C4-2B (cell line): ENCODE measurements at regions not wholly inside any gene's neighbourhood (a gene's known extent, or its start where the extent isn't known, plus 50 kb on each side); places are given as distances from the start of the nearest gene placed in this dataset.
"Not testable (repeated sequence)": the region's sequence is repeated elsewhere in the genome, so short reads cannot be mapped to it uniquely, and the experiment has no call there.

ENCODE experiments used
- H3K27ac ChIP-seq: fragments of 450-650 bp; 2 replicates; pipeline ENCODE4 v1.5.1; 2017
- ZFX ChIP-seq: fragments of 450-650 bp; IDR thresholded peaks from 2 replicates; pipeline ENCODE4 v1.6.1; 2017
- TF ChIP-seq, protein P1 (sequence below): fragments of 450-650 bp; conservative IDR thresholded peaks from 2 replicates; pipeline ENCODE4 v1.5.1; 2017; ENCODE audit warnings: mild to moderate bottlenecking

GRCh38 chr7:10646194-10646593 lies 327.5 kb upstream of the PHF14 start:
- TF ChIP-seq, protein P1, sequence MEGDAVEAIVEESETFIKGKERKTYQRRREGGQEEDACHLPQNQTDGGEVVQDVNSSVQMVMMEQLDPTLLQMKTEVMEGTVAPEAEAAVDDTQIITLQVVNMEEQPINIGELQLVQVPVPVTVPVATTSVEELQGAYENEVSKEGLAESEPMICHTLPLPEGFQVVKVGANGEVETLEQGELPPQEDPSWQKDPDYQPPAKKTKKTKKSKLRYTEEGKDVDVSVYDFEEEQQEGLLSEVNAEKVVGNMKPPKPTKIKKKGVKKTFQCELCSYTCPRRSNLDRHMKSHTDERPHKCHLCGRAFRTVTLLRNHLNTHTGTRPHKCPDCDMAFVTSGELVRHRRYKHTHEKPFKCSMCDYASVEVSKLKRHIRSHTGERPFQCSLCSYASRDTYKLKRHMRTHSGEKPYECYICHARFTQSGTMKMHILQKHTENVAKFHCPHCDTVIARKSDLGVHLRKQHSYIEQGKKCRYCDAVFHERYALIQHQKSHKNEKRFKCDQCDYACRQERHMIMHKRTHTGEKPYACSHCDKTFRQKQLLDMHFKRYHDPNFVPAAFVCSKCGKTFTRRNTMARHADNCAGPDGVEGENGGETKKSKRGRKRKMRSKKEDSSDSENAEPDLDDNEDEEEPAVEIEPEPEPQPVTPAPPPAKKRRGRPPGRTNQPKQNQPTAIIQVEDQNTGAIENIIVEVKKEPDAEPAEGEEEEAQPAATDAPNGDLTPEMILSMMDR = no peak
- no peak for TF ChIP-seq ZFX
- H3K27ac ChIP-seq = no peak overlapping the region

DNA sequence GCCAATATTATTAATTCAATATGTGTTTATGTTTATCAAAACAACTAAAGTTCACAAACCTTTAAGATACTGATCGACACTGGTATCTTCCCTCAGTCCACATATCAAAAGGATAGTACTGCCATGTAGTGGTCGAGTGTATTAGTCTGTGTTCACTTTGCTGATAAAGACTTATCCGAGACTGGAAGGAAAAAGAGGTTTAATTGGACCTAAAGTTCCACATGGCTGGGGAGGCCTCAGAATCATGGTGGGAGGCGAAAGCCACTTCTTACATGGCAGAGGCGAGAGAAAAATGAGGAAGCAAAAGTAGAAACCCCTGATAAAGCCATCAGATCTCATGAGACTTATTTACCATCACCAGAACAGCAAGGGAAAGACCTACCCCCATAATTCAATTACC lies 325.4 kb upstream of the PHF14 start:
- no peak overlapping the region for H3K27ac ChIP-seq
- TF ChIP-seq, protein P1 = no peak
- TF ChIP-seq ZFX = no peak

- H3K27ac ChIP-seq = not testable (repeated sequence)
Measured at GRCh38 chr7:10649120-10649519, 324.6 kb upstream of the PHF14 start.

GRCh38 chr7:10655031-10655430 lies 318.6 kb upstream of the PHF14 start:
- H3K27ac ChIP-seq = no peak overlapping the region
- TF ChIP-seq ZFX = no peak
- TF ChIP-seq, protein P1 = no peak

GRCh38 chr7:10657201-10657600 lies 316.5 kb upstream of the PHF14 start:
- H3K27ac ChIP-seq = no peak overlapping the region
- TF ChIP-seq, protein P1 = no peak
- TF ChIP-seq ZFX = no peak

GRCh38 chr7:10657837-10658236 lies 315.8 kb upstream of the PHF14 start:
- TF ChIP-seq, protein P1 = no peak
- no peak overlapping the region for H3K27ac ChIP-seq

GRCh38 chr7:10662491-10662890 lies 311.2 kb upstream of the PHF14 start:
- H3K27ac ChIP-seq = no peak overlapping the region
- TF ChIP-seq ZFX = no peak
- TF ChIP-seq, protein P1 = no peak

- TF ChIP-seq ZFX = no peak
- TF ChIP-seq, protein P1 = no peak
- no peak overlapping the region for H3K27ac ChIP-seq
Measured at GRCh38 chr7:10662982-10663884, 310.4 kb upstream of the PHF14 start.
